ENCODE measurements at regions not wholly inside any gene's neighbourhood (a gene's known extent, or its start where the extent isn't known, plus 50 kb on each side); places are given as distances from the start of the nearest gene placed in this dataset.
"Not testable (repeated sequence)": the region's sequence is repeated elsewhere in the genome, so short reads cannot be mapped to it uniquely, and the experiment has no call there.

DNA sequence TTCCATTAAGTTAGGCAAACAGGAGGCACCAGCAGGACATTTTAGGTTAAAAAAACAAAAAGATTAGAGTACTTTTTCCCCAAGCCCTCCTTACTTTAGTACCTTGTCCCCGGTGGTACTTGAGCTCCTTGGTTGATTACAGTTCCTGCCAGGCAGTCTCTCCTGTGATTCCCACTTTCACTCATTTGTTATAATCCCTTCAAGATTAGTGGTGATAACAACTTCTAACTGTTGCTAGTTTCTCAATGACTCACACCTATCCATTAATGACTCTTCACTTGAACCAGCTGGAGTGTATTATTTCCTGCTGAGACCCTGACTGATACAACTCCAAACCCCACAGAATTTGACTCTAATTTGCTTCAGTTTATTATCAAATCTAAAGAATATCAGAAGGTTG is 765.0 kb upstream of the DIAPH2 start:
- TF ChIP-seq, protein P1, sequence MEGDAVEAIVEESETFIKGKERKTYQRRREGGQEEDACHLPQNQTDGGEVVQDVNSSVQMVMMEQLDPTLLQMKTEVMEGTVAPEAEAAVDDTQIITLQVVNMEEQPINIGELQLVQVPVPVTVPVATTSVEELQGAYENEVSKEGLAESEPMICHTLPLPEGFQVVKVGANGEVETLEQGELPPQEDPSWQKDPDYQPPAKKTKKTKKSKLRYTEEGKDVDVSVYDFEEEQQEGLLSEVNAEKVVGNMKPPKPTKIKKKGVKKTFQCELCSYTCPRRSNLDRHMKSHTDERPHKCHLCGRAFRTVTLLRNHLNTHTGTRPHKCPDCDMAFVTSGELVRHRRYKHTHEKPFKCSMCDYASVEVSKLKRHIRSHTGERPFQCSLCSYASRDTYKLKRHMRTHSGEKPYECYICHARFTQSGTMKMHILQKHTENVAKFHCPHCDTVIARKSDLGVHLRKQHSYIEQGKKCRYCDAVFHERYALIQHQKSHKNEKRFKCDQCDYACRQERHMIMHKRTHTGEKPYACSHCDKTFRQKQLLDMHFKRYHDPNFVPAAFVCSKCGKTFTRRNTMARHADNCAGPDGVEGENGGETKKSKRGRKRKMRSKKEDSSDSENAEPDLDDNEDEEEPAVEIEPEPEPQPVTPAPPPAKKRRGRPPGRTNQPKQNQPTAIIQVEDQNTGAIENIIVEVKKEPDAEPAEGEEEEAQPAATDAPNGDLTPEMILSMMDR (IDR thresholded peaks at IDR 0.05) = no peak
- Histone ChIP-seq H3K27me3 (no peaks in the 10 kb centered on the region), H3K36me3 (no peaks in the 10 kb centered on the region), H3K9me3 (no peaks in the 10 kb centered on the region), H3K4me1 (no peaks in the 10 kb centered on the region), H3K27ac (no peak overlapping the region), H3K4me3 (no peak overlapping the region)
- DNase-seq (ENCODE audit: low spot score) = no peak

DNA sequence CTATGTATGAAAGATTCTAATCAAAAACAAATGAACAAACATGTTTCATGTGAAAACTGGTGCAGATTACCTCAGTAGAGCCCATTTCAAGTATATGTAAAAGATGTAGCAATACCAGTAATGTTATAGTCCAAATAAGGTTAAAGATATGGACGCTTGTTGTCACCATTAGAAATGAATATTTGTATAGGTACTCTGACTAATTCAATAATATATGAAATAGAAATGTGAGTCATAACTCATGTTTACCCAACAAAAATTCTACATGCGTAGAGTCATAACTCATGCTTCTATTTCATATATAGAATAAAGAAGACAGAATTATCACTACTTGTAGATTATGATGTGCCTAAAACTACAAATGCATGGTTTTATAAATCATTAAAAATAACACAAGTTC is 739.1 kb upstream of the DIAPH2 start:
- Histone ChIP-seq H3K9me3 (no peaks in the 10 kb centered on the region), H3K4me3 (no peak overlapping the region), H3K27me3 (no peaks in the 10 kb centered on the region), H3K4me1 (no peaks in the 10 kb centered on the region), H3K27ac (no peak overlapping the region), H3K36me3 (no peaks in the 10 kb centered on the region)
- no peak for DNase-seq (ENCODE audit: low spot score)
- TF ChIP-seq, protein P1 (IDR thresholded peaks at IDR 0.05) = no peak

DNA sequence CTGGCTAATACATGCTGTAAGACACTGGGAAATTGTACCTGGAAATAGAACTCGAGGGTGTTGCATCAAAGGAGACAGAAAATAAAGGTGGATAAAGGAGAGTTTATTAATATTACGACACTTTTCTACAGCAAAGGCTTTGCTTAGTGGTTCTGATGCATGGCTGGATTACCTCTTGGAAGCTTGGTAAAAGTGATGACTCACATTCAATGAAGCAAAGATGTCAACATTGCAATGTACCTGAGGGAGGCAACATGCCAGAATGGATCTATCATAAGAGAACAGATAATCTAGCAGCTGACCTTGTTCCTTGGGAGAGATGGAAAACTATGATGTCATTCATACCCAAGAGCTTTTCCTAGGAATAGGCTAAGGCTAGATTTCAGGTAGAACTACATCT is 735.1 kb upstream of the DIAPH2 start:
- TF ChIP-seq, protein P1 (IDR thresholded peaks at IDR 0.05) = no peak
- Histone ChIP-seq H3K27ac (no peak overlapping the region), H3K27me3 (no peaks in the 10 kb centered on the region), H3K4me1 (no peaks in the 10 kb centered on the region), H3K9me3 (no peaks in the 10 kb centered on the region), H3K4me3 (no peak overlapping the region), H3K36me3 (no peaks in the 10 kb centered on the region)
- DNase-seq (ENCODE audit: low spot score) = no peak

DNA sequence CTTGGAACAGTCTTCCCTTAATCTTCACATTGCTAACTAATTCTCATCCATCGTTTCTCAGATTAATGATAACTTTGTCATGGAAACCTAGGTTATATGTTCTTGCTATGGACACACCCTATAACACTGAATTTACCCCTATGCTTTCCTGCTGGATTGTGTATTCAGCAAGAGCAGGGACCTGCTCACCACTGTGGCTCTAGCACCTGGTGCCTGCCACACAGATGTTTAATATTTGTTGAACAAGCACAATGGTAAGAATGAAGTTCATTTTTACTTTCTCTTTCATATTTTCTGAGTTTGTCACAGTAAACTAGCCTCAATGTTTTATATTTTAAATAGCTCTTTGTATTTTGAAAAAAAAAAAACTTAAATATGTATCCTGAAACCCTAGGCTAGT is 734.0 kb upstream of the DIAPH2 start:
- Histone ChIP-seq H3K27ac (no peak overlapping the region), H3K9me3 (no peaks in the 10 kb centered on the region), H3K4me3 (no peak overlapping the region), H3K36me3 (no peaks in the 10 kb centered on the region), H3K4me1 (no peaks in the 10 kb centered on the region), H3K27me3 (no peaks in the 10 kb centered on the region)
- no peak for DNase-seq (ENCODE audit: low spot score)
- TF ChIP-seq, protein P1 (IDR thresholded peaks at IDR 0.05) = no peak

DNA sequence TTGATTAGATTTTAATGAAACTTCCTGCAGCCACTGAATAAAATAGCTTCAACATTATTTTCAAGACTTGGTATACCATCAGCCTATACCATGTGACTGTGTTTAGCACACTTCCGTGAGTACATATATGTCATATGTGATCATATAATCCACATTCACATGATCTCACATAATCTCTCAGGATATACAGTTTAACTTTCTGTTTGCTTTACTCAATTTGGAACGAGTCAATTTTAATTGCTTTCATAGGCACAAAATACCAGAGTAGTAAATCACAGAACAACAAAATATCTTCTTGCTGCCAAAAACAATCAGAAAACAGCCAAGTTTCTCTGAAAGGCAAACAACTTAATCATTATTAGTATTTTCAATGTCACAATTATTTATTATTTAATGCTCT is 731.1 kb upstream of the DIAPH2 start:
- TF ChIP-seq, protein P1 (IDR thresholded peaks at IDR 0.05) = no peak
- H3K4me1 ChIP-seq = no peaks in the 10 kb centered on the region
- no peak overlapping the region for H3K4me3 ChIP-seq
- no peak for DNase-seq (ENCODE audit: low spot score)
- H3K27me3 ChIP-seq = no peaks in the 10 kb centered on the region
- H3K27ac ChIP-seq = no peak overlapping the region
- H3K9me3 ChIP-seq = no peaks in the 10 kb centered on the region
- H3K36me3 ChIP-seq = no peaks in the 10 kb centered on the region

DNA sequence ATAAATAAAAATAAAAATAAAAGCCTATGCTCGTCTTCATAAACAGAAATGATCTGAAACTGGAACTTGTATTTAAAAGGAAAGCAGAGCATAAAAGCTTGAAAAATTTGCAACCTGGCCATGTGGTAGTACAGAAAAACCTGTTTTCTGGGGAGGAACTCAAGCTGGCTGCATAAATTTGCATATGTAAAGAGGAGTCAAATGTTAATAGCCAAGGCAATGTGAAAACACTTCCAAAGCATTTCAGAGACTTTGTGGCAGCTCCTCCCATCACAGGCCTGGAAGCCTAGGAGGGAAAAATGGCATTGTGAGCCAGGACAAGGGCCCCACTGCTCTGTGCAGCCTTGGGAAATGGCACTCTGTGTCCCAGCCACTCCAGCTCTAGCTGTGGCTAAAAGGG is 727.9 kb upstream of the DIAPH2 start:
- Histone ChIP-seq H3K27me3 (no peaks in the 10 kb centered on the region), H3K4me1 (no peaks in the 10 kb centered on the region), H3K4me3 (no peak overlapping the region), H3K9me3 (no peaks in the 10 kb centered on the region), H3K27ac (no peak overlapping the region), H3K36me3 (no peaks in the 10 kb centered on the region)
- TF ChIP-seq, protein P1 (IDR thresholded peaks at IDR 0.05) = no peak
- DNase-seq (ENCODE audit: low spot score) = no peak

DNA sequence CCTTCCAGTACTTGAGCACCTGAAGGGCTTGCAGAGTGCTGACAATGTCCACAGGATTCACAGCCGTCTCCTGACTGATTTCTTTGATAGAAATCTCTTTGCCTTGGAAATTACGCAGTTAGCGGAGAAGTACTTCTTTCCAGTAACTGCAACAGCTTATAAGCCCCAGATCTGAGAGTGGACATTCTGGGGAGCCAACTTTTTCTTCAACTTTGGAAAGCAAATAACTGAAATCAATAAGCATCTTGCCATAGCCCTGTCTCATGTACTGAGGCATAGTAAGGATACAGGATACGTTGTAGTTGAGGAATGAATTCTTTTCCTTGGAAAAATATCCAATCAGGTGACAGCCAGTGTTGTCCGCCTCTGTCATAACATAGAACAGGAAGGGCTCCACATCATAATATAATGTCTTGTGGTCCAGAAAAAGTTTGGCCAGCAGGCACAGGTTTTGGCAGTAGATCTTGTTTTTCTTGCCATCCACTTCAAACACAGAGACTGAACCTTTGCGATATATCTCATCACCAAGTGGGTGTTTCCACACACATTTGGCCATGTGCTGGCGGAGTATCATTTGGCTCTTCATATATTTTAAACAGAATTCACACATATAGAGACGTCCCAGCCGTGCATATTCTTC is 711.1 kb upstream of the DIAPH2 start:
- H3K4me1 ChIP-seq; H3K9me3 ChIP-seq; H3K4me3 ChIP-seq; H3K36me3 ChIP-seq; H3K27me3 ChIP-seq; DNase-seq (ENCODE audit: low spot score); H3K27ac ChIP-seq: not testable (repeated sequence)

Measured in right atrium auricular region (tissue), 2 donors.